HG03103 (cell line): ENCODE measurements at regions not wholly inside any gene's neighbourhood (a gene's known extent, or its start where the extent isn't known, plus 50 kb on each side); places are given as distances from the start of the nearest gene placed in this dataset.

Experiments used
- ATAC-seq: cut with Tn5 transposase; IDR thresholded peaks from one replicate; pipeline ENCODE4 v1.9.1; 2021; ENCODE audit warnings: low read depth; ENCODE audit not compliant: unreplicated experiment

DNA sequence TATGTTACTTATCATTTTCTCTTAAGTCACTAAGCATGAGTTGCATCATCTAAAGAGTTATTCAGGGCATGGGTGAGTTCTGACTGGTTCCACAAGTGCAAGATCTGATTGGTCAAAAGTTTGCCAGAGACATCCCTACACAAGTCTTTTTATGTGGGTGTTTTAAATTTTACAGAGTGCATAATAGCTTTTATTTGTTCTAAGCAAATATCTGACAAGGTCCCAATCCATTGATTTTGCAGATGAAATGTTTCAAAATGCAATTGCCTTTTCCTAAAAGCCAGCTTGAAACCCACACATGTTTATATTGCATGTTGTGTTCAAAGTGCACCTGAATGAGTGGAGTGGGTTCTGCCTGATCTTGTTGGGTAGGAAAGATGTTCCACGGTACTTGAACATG is 101.7 kb upstream of the PAX6 start:
- no peak for ATAC-seq

DNA sequence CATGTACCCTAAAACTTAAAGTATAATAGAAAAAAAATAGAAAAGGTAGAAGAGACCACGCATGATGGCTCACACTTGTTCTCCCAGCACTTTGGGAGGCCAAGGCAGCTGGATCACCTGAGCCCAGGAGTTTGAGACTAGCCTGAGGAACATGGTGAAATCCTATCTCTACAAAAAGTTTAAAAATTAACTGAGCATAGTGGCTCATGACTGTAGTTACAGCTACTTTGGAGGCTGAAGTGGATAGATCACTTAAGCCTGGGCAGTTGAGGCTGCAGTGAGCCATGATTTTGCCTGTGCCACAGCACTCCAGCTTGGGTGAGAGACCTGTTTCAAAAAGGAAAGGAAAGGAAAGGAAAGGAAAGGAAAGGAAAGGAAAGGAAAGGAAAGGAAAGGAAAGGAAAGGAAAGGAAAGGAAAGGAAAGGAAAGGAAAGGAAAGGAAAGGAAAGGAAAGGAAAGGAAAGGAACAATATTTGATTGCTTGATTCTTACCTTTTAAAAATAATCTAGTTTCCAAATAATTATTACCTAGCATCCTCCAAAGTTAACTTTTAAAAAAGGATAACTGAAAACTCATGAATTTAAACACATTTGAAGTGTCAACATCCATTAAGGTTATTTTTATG is 99.9 kb upstream of the PAX6 start:
- no peak for ATAC-seq

DNA sequence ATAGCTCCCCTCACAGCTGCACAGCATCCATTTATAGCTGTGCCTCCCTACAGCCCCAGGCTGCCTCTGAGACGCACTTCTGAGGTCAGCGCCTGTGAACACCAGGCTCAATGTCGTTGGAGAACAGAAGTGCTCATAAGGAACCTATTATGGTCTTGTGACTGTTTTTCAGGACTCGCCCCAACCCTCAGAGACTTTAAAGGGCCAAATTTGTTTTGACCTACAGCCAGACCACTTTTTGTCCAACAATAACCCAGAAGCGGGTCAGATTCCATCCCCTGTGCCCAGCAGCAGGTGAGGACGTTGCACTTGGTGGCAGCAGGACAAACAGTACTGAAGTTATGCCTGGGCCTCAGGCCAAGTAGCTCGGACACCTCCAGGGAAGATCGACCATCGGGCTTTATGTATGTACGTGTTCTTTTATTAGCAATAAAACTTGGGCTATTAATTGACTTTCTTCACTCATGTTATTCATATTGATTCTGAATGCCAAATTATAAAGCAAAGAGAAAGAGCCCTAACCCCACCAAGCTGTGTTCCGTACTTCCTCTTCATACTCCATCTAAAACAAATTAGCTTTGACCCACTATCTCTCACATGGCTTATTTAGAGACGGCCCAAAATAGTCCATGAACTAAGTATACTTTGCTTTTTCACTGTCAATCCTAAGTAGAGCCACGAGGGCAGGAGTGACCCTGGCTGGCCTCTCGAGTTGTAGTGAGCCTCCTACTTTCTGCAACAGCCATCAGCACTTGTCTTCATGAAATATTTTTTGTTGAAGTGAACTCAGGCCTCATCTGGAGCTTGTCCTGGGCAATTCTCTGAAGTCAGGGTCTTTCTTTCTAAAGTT is 92.3 kb upstream of the PAX6 start:
- no peak for ATAC-seq

DNA sequence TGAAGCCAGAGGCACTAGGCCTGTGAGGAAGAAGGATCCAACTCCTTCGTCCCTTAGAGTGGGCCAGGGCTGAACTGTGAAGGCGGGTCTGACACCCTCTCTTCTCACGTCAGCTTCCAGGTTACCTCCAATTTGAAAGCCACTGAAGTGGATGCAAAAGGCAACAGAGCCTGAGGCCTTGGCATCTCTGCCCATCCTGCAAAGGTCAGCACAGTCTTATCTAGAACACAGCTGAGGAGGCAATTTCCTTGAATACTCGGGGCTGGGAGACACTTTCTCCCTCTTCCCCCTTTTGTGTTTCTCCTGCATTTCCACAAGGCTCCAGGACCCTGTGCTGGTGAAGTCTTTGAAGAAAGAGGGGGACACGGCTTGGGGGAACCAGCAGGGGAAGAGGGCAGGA is 91.6 kb upstream of the PAX6 start:
- no peak for ATAC-seq

DNA sequence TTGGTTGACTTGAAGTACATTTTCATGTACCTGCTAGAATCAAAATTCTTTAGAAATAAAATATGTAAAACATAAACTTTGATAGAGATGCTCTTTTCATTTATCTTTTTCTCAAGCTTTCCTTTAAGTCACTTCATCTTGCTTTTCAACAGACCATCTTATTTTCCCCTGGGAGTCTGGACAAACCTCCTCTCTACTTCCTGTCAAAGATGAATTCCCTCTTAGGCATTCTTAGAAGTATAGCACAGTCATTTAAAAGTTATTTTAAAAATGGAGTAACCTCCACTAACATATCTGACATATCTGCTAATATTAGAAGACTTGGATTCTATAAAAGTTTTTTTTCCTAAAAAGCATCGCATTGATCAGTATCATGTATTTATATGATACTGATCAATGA is 84.8 kb upstream of the PAX6 start:
- ATAC-seq = no peak

DNA sequence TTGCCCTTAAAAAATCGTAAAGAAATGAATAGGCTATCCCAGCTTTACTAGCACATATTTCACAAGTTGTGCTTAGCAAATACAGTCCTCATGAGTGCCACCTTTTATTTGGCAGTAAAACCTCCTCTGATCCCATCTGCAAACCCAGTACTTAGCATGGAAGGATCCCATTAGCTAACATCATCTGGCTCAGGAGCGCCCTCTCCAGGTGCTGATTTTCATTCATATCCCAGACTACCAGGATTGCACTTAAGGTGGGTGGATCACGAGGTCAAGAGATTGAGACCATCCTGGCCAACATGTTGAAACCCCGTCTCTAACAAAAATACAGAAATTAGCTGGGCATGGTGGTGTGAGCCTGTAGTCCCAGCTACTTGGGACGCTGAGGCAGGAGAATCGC is 76.1 kb upstream of the PAX6 start:
- ATAC-seq = no peak

DNA sequence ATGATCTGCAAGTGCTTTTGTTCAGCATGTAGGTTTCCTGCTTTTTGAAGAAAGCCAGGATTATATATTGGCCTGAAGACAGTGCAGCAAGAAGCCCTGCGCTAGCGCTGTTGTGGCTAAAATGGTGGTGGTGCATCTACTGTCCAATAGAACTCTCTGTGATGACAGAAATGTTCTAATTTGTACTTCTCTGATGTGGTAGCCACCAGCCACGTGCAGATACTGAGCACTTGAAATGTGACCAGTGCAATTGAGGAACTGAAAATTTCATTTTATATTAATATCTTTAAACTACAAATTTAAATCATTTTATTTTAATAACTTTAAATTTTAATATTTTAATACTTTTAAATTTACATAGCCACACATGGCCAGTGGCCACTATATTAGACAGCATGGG is 73.0 kb upstream of the PAX6 start:
- ATAC-seq = no peak

DNA sequence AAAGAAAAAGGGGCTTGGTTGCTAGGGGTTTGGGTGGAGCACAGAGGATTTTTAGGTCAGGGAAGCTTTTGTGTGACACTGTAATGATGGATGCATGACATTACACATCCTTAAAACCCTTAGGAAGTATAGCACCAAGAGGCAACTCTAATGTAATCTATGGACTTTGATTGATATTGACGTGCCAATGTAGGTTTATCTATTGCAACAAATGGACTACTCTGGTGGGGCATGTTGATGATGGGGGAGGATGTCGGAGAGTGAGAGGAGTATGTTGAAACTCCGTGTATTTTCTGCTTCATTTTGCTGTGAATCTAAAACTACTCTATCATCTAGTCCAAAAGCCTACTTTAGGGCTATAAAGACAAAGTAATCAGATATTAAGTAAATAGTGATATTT is 72.3 kb upstream of the PAX6 start:
- ATAC-seq = no peak

DNA sequence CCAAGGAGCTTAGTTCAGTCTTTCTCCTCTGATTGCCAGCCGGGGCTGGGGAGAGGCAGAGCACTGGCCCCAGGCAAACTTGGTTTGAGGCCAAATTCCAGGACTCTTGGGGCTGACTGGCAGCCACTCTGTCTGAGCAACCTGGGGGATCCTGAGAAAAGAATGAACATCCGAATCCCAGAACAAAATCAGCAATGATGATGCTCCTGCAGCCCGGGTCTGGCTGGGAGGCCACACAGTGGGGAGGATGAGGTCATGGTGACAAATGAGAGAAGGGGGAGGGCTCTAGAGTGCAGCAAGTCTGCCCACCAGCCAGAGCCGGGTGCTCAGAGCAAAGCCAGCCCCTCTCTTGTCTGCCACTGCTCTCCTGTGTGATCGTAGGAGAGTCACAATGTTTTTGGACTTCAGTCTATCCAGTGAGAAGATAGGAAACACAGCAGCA is 71.8 kb upstream of the PAX6 start:
- no peak for ATAC-seq

DNA sequence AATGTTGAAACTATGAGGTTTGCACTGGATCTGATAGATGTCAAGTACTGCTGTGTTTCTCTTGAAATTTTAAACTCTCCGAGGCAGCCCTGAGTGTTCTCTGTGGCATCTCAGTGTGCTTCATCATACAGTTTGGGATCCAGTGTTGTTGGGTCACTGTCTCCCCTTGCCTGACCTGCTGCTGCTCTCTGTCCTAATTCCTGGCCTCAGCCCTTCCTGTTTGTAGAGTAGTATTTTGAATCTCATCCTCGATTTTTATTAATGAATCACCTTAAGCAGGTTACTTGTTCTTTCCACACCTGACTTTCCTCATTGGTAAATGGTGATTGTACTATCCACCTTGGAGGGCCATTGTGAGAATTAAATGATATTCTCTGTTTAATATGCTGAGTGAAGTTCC is 70.7 kb upstream of the PAX6 start:
- no peak for ATAC-seq

DNA sequence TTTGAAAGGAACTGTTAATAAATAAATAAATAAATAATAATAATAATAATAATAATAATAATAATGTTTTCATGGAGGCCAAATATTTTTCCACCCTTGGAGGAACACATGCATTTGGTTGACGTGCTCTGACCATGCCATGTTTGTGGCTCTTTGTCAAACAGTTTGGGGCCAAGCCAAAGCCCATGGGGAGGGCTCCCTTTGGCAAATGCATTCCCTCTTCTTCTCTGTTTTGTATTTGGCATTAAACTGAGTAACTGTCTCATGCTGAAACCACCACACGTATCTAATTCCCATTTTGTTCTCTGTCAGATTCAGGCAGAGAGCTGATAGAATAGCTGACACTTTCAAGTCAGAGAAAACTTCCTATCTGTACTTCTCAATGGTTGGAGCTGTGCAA is 68.6 kb upstream of the PAX6 start:
- ATAC-seq = no peak

DNA sequence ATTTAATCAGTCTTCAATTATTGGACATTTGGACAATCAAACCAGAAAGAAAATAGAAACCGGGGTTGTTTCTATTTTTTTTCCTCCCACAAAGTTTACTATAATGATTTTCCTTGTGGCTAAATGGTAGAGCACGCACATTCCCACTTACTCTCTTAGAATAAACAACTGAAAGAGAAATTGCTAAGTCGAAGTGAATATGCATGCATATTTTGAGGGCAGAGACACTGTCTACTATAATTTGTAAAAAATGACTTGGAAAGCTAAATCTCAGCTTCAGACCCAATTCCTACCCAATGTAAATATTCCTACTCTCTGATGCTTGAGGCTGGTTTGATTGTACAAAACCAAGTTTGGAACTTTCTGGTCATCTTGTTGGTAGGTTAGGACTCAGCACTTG is 66.7 kb upstream of the PAX6 start:
- ATAC-seq = no peak

DNA sequence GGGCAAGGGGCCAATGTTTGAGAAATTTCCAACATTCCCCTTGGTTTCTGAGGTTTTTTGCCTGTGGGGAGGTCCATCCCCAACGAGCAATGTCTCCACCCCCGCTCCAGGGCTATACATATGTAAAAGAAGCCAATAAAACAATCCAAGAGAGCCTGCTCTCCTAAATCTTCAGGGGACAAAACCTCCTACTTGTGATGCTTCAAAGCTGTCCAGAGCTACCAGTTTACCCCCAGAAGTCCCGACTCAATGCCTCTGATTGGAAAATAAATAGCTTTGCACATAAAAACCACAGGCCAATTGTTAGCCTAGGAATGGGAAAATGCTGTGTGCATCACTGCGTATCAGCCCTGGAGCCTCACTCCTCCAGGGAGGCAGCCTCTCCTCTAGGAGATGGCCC is 66.0 kb upstream of the PAX6 start:
- ATAC-seq = no peak

DNA sequence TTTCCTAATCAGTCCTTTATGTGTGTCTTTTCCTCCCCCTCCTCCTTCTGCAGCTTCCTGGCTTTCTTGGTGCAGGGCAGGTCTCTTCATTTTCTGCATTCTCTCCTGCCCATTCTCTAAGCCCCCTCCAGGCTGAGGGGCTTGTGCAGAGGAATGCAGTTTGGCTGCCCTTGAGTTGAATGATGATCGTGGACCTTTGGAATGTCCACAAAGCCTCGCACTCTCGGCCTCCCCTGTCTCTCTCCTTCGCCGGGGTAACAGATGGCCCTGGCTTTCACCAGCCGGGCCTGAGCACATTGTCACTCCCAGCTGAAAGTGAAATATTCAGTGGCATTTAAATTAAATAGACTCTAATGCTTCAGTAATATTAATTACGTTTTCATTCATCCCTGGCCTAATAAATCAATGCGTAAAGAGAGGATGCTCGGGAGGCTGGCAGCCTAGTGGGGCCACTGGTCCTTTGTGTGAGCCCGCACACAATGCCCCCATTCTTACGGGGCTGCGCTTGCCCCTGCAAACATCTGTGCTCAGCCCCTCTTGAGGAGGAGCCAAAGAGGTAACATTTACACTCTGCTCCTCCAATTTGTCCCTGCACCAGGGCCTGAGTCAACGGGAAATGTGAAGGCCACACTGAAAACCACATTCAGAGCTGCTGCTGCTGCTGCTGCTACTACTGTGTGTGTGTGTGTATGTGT is 64.9 kb upstream of the PAX6 start:
- ATAC-seq = no peak

DNA sequence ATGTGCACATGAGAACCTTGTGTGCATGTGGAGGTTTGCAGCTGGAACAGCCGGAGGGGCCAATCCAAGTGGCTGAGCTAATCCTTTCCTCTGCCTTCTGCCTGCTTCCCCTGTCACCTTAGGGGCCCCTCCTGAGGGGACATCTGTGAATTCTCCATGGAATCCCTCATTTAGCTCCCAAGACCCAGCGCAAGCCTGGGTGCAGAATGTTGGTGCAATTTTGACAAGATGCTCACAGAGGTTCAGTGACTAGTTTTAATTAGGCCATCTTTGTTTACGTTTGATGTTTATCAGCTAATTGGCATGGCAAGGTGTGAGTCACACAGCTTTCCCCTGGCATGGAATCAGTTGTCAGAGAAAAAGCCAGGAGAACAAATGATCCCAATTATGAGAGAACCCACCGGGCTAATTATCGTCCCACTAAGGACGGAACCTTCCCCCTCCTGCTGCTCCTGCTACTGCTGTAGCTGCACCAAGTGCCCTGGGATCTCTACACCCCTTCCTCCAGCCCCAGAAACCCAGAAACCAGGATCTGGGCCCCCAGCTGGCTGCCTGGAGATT is 63.6 kb upstream of the PAX6 start:
- ATAC-seq = no peak

DNA sequence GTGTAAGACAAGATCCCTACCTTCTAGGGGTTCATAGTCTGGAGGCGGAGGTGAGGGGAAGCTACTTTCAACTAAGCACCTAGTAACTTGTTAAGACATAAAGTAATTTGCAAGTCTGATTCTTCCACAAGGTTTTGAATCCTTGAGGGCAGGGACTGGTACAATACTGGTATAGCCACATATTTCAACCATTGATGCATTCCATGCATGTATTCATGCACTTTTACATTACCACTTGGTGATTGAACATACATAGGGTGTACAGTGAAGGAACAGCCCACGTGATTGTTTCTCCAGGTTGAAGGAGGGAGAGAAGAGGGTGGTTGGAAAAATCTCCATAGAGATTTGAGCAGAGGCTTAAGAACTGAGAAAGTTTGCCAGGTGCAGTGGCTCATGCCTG is 62.0 kb upstream of the PAX6 start:
- ATAC-seq = no peak

DNA sequence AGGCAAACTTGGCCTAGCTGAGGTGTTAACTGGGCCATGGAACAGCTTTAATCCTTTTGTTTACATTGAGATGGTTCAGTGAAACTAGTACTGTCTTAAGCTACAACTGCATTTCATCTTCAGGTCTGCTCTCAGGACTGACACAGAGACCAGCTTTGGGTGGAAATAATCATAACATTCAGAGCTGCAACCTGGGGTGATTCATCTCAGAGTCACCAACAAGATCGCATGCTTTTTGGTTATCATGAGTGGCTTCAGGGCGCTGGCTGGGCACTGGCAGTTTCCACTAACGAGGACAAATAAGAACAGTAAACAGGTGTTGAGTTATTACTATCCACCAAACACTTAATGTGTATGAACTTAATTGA is 60.9 kb upstream of the PAX6 start:
- no peak for ATAC-seq

DNA sequence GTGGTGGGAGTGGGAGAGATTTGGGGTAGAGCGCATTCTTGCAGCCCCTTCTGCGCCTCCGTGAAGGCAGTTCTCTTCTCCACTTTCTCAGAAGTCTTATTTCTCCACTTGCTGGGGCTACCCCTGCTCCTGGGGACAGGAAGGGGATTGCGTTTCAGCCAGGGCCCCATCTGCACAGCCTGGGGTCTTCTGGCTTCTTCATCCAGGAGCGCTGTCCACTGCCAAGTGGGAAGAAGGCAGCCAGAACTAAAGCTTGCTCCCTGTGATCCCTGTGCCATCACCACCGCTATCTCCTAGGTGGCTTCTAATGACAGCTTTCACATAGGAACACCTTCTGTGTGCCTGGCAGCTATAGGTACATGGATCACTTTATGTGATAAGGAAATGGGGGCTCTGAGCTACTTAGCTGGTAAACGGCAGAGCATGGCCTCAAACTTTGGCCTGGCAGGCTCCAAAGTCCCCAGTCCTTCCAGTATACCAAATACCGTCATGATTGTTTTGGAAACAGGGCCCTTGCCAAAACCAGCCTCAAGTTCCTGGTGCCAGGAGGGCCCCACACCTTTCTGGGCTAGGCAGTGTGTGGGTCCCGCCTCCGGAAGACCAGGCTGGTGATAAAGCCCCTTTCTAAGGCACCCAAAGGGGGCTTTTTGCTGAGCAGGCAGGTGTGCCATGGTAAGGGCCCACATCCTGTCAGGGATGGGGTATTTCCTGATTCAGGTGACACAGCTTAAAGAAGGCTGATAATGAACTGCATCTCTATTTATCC is 60.4 kb upstream of the PAX6 start:
- no peak for ATAC-seq

DNA sequence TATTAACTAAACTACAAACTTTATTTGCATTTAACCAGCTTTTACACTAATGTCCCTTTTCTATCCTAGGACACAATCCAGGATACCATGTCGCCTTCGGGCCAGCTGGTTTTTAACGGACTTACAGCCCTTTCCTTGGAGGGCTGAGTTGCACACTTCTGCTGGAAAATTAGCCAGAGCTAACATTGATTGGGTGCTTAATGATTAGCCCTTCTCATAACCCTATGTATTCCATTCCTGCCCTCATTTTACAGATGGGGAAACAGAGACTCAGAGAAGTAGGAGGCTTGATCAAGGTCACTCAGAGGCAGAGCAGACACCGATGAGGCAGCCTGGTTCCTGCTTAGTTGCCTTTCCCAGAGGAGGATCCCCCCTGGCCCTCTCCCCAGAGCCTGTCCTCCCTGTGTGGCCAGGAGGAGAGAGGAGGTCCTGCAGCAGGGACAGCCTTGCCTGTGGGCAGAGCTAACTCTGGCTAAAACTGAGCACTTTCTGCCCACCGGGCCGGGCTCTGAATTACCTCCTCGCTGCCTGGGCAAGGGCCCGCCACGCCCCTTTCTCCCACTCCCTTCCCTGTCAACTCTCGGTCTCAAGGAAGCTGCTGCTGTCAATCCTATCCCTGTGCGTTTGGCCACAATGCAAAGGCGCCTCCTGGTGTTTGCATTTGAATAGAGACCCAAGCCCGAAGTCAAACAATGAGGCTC is 59.6 kb upstream of the PAX6 start:
- no peak for ATAC-seq

DNA sequence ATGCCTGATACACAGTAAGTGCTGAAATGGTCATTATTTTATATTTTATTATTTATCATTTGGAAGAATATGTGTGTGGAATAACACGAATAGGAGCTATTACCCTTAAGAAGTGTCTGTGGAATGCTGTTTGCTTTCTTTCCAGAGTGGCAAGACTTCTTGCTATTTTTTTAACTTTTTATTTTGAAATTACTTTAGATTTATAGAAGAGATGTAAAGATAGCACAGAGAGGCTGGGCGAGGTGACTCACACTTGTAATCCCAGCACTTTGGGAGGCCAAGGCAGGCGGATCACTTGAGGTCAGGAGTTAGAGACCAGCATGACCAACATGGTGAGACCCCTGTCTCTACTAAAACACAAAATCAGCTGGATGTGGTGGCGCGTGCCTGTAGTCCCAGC is 58.9 kb upstream of the PAX6 start:
- no peak for ATAC-seq
